K562 (cell line): ENCODE measurements at regions not wholly inside any gene's neighbourhood (a gene's known extent, or its start where the extent isn't known, plus 50 kb on each side); places are given as distances from the start of the nearest gene placed in this dataset.

Source experiments
- FOXK2 ChIP-seq, 2 experiments: fragments of 450-650 bp; IDR thresholded peaks in 1 of 2; conservative IDR thresholded peaks in 1 of 2; 2 replicates each; pipeline ENCODE4 v1.6.1; 2016; ENCODE audit warnings: low read depth in 2 of 2, mild to moderate bottlenecking in 1 of 2
- POLR3A ChIP-seq: IDR thresholded peaks from 2 replicates; pipeline ENCODE4 v1.6.1; 2011; ENCODE audit warnings: borderline replicate concordance, mild to moderate bottlenecking, moderate library complexity; ENCODE audit not compliant: insufficient read length, insufficient read depth; ENCODE audit errors: extremely low read depth
- ZNF239 ChIP-seq: fragments of 250-450 bp; sonication (Bioruptor Pico); IDR thresholded peaks from 2 replicates; pipeline ENCODE4 v1.4.0; 2020; ENCODE audit warnings: mild to moderate bottlenecking

DNA sequence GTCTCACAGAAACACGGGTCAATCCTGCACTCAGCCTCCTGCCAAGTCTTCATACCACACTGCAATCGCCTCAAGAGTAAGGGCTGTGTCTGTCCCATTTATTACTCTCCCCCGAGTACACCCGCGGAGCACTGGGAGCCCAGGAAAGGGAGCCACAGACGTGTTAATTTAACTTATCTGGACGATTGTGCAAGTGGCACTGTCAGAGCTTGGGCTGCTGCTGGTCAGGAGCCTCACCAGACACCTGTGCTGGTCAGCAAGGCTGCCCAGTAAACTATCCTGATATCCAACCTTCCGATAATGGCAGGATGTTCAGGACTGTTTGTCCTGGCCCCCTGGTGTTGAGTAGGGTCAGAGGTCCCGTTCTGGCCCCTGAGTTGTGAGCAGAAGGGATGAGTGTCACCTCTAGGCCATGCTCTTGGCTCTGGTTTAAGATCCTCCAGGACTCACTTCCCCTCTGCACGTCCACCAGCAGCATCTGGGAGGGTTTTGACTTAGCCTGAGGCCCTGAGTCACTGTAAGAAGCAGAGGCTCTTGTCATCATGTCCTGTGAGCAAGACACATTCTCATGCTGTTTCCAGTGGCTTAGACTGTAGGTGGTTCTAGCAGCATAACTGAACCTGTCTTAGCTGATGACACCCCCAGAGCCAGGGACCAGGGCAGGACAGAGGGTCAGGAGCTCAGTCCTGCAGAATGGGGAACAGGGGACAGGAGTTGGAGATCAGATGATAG lies 82.5 kb upstream of the ARL4C start:
- TF ChIP-seq POLR3A (no peak), FOXK2 (conservative IDR thresholded peaks at IDR 0.05 in 1 of 2, IDR thresholded peaks at IDR 0.05 in 1 of 2; ENCODE audit: low read depth in 2 of 2) (no peak), ZNF239 (CRISPR knock-in tag) (no peak)
